DND-41 (cell line): ENCODE measurements at regions not wholly inside any gene's neighbourhood (a gene's known extent, or its start where the extent isn't known, plus 50 kb on each side); places are given as distances from the start of the nearest gene placed in this dataset.
"Not testable (repeated sequence)": the region's sequence is repeated elsewhere in the genome, so short reads cannot be mapped to it uniquely, and the experiment has no call there.

ENCODE experiments used
- EZH2 ChIP-seq: IDR thresholded peaks from 3 replicates; pipeline ENCODE4 v1.6.1; 2012; ENCODE audit warnings: borderline replicate concordance, low read depth, mild to moderate bottlenecking, moderate library complexity, low read length, inconsistent platforms; ENCODE audit not compliant: severe bottlenecking
- TF ChIP-seq, protein P1 (sequence below): IDR thresholded peaks from 2 replicates; pipeline ENCODE4 v1.5.1; 2012; ENCODE audit warnings: borderline replicate concordance, low read length, moderate library complexity, mild to moderate bottlenecking; ENCODE audit not compliant: poor library complexity, severe bottlenecking; ENCODE audit errors: extremely low read depth

GRCh38 chr9:65401456-65402045 lies 116.5 kb upstream of the FOXD4L5 start:
- TF ChIP-seq, protein P1, sequence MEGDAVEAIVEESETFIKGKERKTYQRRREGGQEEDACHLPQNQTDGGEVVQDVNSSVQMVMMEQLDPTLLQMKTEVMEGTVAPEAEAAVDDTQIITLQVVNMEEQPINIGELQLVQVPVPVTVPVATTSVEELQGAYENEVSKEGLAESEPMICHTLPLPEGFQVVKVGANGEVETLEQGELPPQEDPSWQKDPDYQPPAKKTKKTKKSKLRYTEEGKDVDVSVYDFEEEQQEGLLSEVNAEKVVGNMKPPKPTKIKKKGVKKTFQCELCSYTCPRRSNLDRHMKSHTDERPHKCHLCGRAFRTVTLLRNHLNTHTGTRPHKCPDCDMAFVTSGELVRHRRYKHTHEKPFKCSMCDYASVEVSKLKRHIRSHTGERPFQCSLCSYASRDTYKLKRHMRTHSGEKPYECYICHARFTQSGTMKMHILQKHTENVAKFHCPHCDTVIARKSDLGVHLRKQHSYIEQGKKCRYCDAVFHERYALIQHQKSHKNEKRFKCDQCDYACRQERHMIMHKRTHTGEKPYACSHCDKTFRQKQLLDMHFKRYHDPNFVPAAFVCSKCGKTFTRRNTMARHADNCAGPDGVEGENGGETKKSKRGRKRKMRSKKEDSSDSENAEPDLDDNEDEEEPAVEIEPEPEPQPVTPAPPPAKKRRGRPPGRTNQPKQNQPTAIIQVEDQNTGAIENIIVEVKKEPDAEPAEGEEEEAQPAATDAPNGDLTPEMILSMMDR: not testable (repeated sequence)
- not testable (repeated sequence) for TF ChIP-seq EZH2
